Sigmoid colon (tissue), 6 donors: ENCODE measurements at regions not wholly inside any gene's neighbourhood (a gene's known extent, or its start where the extent isn't known, plus 50 kb on each side); places are given as distances from the start of the nearest gene placed in this dataset.

Experiments used
- DNase-seq: peaks from one replicate; pipeline ENCODE4 v3.0.0-alpha.2; 2019
- H3K27ac ChIP-seq, 4 donors: fragments of 200-600 bp; sonication (generic); one replicate each; pipeline ENCODE4 v1.5.1; 2016 to 2019; ENCODE audit warnings: mild to moderate bottlenecking in 1 of 4
- H3K27me3 ChIP-seq, 3 donors: fragments of 200-600 bp; sonication (generic); one replicate each; pipeline ENCODE4 v1.5.1; 2019; ENCODE audit warnings: mild to moderate bottlenecking in 1 of 3
- H3K36me3 ChIP-seq, 4 donors: fragments of 200-600 bp; sonication (generic); one replicate each; pipeline ENCODE4 v1.5.1; 2016 to 2019
- H3K4me1 ChIP-seq, 4 donors: fragments of 200-600 bp; sonication (generic); one replicate each; pipeline ENCODE4 v1.5.1; 2017 to 2019
- H3K4me3 ChIP-seq, 4 donors: fragments of 200-600 bp; sonication (generic); one replicate each; pipeline ENCODE4 v1.5.1; 2017 to 2019; ENCODE audit warnings: mild to moderate bottlenecking in 2 of 4, moderate library complexity in 1 of 4
- H3K9me3 ChIP-seq, 4 donors: fragments of 200-600 bp in 3 of 4; sonication (generic) in 3 of 4; one replicate each; pipeline versions ENCODE4 v1.5.1 to v1.6.1; 2013 to 2019
- EP300 ChIP-seq, 4 donors: sonication (generic); formaldehyde crosslinking; IDR thresholded peaks; one replicate each; pipeline ENCODE4 v1.6.1; 2017; ENCODE audit warnings: antibody characterized with exemption in 4 of 4
- POLR2A ChIP-seq, 2 donors: fragments of 450-650 bp; IDR thresholded peaks; one replicate each; pipeline ENCODE4 v1.6.1; 2016; ENCODE audit warnings: antibody characterized with exemption in 2 of 2, mild to moderate bottlenecking in 2 of 2, moderate library complexity in 2 of 2
- POLR2AphosphoS5 ChIP-seq, 4 donors: sonication (generic); formaldehyde crosslinking; IDR thresholded peaks; one replicate each; pipeline ENCODE4 v1.6.1; 2017; ENCODE audit warnings: antibody characterized with exemption in 4 of 4
- WGBS, 2 donors: extraction: QIAGEN DNeasy Blood & Tissue Kit; methylation state at CpG; one replicate each; pipeline ENCODE4 v1.1.7; 2013; 5-methylcytosine and 5-hydroxymethylcytosine counted together
- intact Hi-C: fragments of 100-400 bp; cut with DNase I; formaldehyde crosslinking; loops from one replicate; pipeline ENCODE4 v1.15.1; 2023
- TF ChIP-seq, protein P1 (sequence below), 4 experiments: fragments of 450-650 bp in 3 of 4; fragments of 200-600 bp in 1 of 4; IDR thresholded peaks; one replicate each; pipeline ENCODE4 v1.5.1; 2016 to 2019; ENCODE audit warnings: antibody characterized with exemption in 4 of 4, mild to moderate bottlenecking in 3 of 4, moderate library complexity in 2 of 4
- donor health status: healthy with polysubstance abuse.
- donor health status: healthy.

DNA sequence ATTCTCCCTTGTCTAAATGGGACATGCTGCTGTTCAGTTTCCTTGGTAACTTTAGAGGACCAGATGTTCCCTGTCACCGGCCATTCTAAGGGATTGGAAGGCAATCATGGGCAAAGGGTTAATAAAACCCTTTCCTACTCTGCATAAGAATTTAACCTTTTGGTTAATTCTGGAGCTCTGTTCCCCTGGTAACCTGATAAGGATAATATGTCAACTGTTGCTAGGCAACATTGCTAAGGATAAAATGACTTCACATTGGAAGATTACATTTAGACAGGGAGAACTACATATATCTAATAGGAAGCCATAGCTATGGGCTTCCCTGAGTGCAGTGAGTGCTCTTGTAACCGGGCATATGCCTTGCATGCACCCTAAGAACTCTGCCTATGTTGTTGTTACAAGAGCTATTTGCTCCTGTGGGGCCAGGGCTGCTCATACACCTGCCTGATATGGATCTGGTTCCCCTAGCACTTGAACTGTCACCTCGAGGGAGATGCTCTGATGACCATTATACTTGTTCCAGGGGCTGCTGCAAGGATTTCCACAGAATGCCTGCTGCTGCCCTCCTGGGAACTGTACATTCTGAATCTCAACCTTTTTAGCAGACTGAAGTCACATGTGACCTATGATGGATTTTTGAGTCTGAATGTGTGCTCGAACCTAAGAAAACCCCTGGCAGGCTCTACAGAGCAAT is 326.3 kb upstream of the PDZRN3 start:
- TF ChIP-seq POLR2AphosphoS5 (IDR thresholded peaks at IDR 0.05), result no peak
- TF ChIP-seq EP300 (IDR thresholded peaks at IDR 0.05), result no peak
- TF ChIP-seq, protein P1, sequence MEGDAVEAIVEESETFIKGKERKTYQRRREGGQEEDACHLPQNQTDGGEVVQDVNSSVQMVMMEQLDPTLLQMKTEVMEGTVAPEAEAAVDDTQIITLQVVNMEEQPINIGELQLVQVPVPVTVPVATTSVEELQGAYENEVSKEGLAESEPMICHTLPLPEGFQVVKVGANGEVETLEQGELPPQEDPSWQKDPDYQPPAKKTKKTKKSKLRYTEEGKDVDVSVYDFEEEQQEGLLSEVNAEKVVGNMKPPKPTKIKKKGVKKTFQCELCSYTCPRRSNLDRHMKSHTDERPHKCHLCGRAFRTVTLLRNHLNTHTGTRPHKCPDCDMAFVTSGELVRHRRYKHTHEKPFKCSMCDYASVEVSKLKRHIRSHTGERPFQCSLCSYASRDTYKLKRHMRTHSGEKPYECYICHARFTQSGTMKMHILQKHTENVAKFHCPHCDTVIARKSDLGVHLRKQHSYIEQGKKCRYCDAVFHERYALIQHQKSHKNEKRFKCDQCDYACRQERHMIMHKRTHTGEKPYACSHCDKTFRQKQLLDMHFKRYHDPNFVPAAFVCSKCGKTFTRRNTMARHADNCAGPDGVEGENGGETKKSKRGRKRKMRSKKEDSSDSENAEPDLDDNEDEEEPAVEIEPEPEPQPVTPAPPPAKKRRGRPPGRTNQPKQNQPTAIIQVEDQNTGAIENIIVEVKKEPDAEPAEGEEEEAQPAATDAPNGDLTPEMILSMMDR (IDR thresholded peaks at IDR 0.05), result no peak
- TF ChIP-seq POLR2A (IDR thresholded peaks at IDR 0.05), result no peak
- Histone ChIP-seq H3K27ac (no peak overlapping the region), H3K27me3 (no peaks in the 10 kb centered on the region), H3K4me1 (no peaks in the 10 kb centered on the region), H3K36me3 (no peaks in the 10 kb centered on the region), H3K4me3 (no peak overlapping the region), H3K9me3 (peaks cover 0 to 2% (median 0%) of the 10 kb centered on the region in 4 donors)
- DNase-seq, result no peak
- 73 to 82% methylated on average over 4 of the region's 4 CpGs for WGBS, 2 donors
- intact Hi-C loops, result no loop called here

DNA sequence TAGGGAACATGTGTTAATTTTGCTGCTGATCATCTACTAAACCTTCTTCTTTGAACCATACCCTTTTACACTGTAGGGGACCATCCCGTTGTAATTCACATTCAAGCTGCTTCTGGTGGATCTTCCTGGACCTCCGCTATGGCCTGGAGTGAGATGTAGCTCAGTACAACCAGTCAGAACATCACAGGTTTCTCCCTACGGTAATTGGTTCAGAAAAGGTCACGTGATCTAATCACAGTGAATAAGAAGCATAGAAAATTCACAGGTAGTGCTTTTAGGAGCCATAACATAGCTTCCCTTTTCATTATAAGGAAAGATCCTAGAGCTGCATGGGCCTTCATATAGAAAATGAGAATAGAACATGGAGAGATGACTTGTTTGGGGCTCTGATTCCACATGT is 320.8 kb upstream of the PDZRN3 start:
- no peak overlapping the region for H3K27ac ChIP-seq
- H3K9me3 ChIP-seq, result peaks cover 0 to 2% (median 0%) of the 10 kb centered on the region in 4 donors
- H3K4me1 ChIP-seq, result no peaks in the 10 kb centered on the region
- H3K36me3 ChIP-seq, result no peaks in the 10 kb centered on the region
- no peak overlapping the region for H3K4me3 ChIP-seq
- no peaks in the 10 kb centered on the region for H3K27me3 ChIP-seq
- DNase-seq, result no peak
- TF ChIP-seq, protein P1 (IDR thresholded peaks at IDR 0.05), result no peak
- TF ChIP-seq POLR2A (IDR thresholded peaks at IDR 0.05) (no peak), POLR2AphosphoS5 (IDR thresholded peaks at IDR 0.05) (no peak)
- WGBS, 2 donors, result 90 to 91% methylated on average over 4 of the region's 4 CpGs
- intact Hi-C loops, result no loop called here

DNA sequence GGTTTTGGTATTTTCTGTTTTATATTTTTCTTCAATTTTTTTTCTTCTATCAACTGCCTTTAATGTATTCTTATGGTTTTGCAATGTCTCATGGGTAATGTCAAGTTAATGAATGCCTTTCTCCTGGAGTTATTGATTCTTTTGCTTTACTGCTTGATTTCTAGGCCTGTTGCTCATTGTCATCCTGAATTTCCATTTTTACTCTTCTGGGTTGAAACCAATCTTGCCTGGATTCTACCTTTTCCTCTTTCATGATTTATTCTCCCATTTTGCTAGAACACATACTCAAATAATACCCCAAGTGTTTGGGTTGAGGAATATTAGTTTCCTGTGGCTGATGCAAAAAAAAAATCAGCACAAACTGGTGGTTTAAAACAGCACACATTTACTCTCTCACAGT is 315.2 kb upstream of the PDZRN3 start:
- H3K9me3 ChIP-seq, result peaks cover 0 to 4% (median 0%) of the 10 kb centered on the region in 4 donors
- intact Hi-C loops, result no loop called here
- DNase-seq, result no peak
- H3K27me3 ChIP-seq, result no peaks in the 10 kb centered on the region
- no peak for TF ChIP-seq POLR2A (IDR thresholded peaks at IDR 0.05)
- TF ChIP-seq EP300 (IDR thresholded peaks at IDR 0.05), result no peak
- TF ChIP-seq, protein P1 (IDR thresholded peaks at IDR 0.05), result no peak
- TF ChIP-seq POLR2AphosphoS5 (IDR thresholded peaks at IDR 0.05), result no peak
- no peak overlapping the region for H3K27ac ChIP-seq
- H3K36me3 ChIP-seq, result no peaks in the 10 kb centered on the region
- H3K4me3 ChIP-seq, result no peak overlapping the region
- H3K4me1 ChIP-seq, result no peaks in the 10 kb centered on the region

DNA sequence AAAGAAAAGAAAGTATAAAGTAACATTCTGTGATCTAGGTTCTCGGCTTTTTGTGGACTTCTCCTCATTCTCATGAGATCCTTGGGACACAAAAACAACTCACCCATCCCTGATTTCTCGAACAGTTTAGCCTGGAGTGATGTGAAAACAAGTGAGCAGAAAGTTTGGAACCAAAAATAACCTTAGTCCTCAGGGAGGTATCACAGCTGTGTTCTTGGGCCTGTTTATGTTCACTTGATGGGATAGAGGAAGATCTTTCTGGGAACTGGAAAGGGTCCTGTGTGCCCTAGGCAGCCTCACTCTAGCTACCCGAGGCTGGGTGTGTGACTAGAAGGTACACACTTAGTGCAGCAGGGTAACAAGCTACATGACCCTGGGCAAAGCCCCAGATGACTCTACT is 308.8 kb upstream of the PDZRN3 start:
- Histone ChIP-seq H3K36me3 (no peaks in the 10 kb centered on the region), H3K27me3 (no peaks in the 10 kb centered on the region), H3K4me1 (no peaks in the 10 kb centered on the region), H3K9me3 (no peaks in the 10 kb centered on the region), H3K4me3 (no peak overlapping the region), H3K27ac (no peak overlapping the region)
- TF ChIP-seq POLR2AphosphoS5 (IDR thresholded peaks at IDR 0.05), result no peak
- intact Hi-C loops, result no loop called here
- 70 to 82% methylated on average over 3 of the region's 3 CpGs for WGBS, 2 donors
- no peak for DNase-seq

DNA sequence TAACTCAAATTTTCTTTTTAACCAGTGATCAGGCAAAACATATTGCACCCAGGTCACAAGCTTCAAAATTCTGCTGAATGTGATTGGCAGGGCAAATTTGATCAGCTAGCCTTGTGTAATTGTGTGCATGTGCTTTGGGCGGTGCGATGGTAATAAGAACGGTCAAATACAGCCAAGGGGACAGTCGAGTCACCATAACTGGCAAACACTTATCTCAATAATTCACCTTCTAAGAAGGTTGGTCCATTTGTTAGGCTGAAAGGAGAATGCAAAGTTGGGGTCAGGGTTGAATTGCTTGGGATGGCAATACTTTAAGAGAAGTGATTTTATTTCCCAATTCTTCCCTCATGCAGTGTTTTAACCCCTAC is 302.4 kb upstream of the PDZRN3 start:
- Histone ChIP-seq H3K36me3 (no peaks in the 10 kb centered on the region), H3K9me3 (no peaks in the 10 kb centered on the region), H3K4me1 (no peaks in the 10 kb centered on the region), H3K4me3 (no peak overlapping the region), H3K27ac (no peak overlapping the region), H3K27me3 (no peaks in the 10 kb centered on the region)
- intact Hi-C loops, result no loop called here
- WGBS, 2 donors, result 63 to 65% methylated on average over 4 of the region's 4 CpGs
- no peak for DNase-seq
- TF ChIP-seq, protein P1 (IDR thresholded peaks at IDR 0.05), result no peak
- no peak for TF ChIP-seq EP300 (IDR thresholded peaks at IDR 0.05)
- TF ChIP-seq POLR2AphosphoS5 (IDR thresholded peaks at IDR 0.05), result no peak
- TF ChIP-seq POLR2A (IDR thresholded peaks at IDR 0.05), result no peak
